H54 (cell line): ENCODE measurements at regions not wholly inside any gene's neighbourhood (a gene's known extent, or its start where the extent isn't known, plus 50 kb on each side); places are given as distances from the start of the nearest gene placed in this dataset.
"Not testable (repeated sequence)": the region's sequence is repeated elsewhere in the genome, so short reads cannot be mapped to it uniquely, and the experiment has no call there.

Source experiments
- DNase-seq: peaks from one replicate; pipeline ENCODE4 v3.0.0; 2011; ENCODE audit warnings: low spot score, mixed read lengths; ENCODE audit not compliant: insufficient read length
- FAIRE-seq: peaks from 3 replicates; lab custom pipeline; 2011; peaks lifted over from hg19 to GRCh38; lab: Jason Lieb, UNC
- POLR2A ChIP-seq: IDR thresholded peaks from 2 replicates; pipeline ENCODE4 v1.6.1; 2011; ENCODE audit warnings: low read depth, mild to moderate bottlenecking, low read length

DNA sequence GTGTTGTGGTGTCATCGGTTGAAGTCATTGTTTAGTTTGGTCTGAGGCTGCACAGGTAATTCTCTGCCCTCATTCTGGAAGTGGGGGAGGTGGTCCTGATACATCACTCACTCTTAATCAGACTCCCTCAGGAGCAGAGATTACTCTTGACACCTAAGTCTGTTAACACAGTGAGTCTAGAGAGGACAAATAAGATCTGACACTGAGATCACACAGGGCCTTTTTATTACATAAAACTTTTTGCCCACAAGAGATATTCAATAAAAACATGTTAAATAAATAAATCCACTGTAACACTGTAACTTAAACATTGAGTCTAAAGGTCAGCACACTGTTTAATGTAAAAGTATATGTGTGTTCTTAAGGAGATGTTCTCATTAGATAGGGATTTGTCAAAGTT lies 57.1 kb upstream of the MBNL1 start:
- no peak for TF ChIP-seq POLR2A
- no peak for FAIRE-seq
- DNase-seq, result no peak

DNA sequence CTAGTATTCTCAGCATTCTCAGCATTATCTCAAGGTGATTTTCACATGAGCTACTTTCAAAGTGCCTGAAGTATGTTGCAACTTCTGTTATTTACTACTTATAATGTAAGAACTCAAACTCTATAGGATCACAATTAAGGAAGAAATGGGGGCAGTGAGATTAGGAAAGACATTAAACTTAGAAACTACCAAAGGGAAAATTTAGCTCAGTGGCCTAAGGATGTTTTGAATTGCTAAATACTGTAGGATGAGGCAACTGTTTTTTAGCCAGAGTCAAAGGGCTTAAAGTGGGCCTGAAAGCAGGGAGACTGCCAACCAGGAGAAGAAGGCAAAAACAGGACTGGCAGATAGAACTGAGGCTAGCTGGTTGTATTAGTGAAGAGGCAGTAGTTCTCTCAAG lies 55.5 kb upstream of the MBNL1 start:
- FAIRE-seq, result no peak

DNA sequence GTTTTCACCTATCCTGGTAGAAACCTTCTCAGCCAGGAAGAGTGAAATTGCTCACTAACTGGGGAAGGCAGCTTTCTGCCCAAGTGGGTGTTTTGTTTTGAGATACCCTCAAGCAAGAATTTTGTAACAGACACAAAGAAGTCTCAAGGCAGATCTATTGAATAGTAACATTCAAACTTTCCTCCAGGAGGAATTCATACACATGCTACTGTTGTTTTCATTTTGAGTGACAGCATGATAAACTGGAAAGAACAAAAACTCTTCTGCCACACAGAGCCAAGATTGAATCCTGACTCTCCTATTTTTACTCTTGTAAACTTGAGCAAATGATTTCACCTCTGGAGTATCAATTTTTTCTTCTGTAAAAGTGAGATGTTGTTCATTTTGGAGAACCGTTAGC lies 54.8 kb upstream of the MBNL1 start:
- FAIRE-seq, result no peak
- no peak for TF ChIP-seq POLR2A
- DNase-seq, result no peak

More for the DNA sequence above, 55.5 kb upstream of the MBNL1 start:
- DNase-seq, result no peak
- TF ChIP-seq POLR2A, result no peak

DNA sequence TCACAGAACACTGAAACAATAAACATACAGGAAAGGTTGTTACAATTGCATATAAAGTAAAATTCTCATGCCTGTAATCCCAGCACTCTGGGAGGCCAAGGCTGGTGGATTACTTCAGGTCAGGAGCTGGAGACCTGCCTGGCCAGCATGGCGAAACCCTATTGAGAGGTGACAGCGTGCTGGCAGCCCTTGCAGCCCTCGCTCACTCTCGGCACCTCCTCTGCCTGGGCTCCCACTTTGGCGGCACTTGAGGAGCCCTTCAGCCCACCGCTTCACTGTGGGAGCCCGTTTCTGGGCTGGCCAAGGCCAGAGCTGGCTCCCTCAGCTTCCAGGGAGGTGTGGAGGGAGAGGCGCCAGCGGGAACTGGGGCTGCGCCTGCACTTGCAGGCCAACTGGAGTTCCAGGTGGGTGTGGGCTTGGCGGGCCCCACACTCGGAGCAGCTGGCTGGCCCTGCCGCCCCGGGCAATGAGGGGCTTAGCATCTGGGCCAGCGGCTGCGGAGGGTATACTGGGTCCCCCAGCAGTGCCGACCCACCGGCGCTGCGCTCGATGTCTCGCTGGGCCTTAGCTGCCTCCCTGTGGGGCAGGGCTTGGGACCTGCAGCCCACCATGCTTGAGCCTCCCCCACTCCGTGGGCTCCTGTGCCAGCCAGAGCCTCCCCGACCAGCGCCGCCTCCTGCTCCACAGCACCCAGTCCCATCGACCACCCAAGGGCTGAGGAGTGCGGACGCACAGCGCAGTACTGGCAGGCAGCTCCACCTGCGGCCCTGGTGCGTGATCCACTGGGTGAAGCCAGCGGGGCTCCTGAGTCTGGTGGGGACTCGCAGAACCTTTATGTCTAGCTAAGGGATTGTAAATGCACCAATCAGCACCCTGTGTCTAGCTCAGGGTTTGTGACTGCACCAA lies 51.5 kb upstream of the MBNL1 start:
- not testable (repeated sequence) for FAIRE-seq, DNase-seq

DNA sequence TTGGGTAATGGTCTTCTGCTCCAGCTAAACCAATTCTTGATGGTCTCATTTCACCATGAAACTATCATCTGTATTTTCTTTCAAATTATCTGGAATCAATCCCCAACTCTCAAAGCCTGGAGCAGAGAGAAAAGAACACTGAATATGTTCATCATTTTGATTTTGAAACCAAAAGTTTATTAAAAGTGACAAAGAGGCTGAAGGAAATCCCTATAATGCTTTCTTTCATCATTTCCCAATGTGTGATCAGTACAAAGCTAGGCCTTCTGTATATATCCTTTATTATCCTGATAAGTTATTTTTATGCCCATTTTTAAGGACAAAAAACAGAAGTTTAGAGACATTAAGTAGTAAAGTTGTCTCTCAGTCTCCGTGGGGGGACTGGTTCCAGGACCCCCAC lies 50.1 kb upstream of the MBNL1 start:
- DNase-seq, result no peak
- TF ChIP-seq POLR2A, result no peak
- FAIRE-seq, result no peak
